ENCODE measurements at regions not wholly inside any gene's neighbourhood (a gene's known extent, or its start where the extent isn't known, plus 50 kb on each side); places are given as distances from the start of the nearest gene placed in this dataset.

GRCh38 chr2:199607914-199608313 is 150.2 kb upstream of the SATB2 start:
- ChIA-PET RAD21 (ENCODE audit: unreplicated experiment) (no interaction called here), POLR2A (no interaction called here), CTCF (no interaction called here), SMC1A (ENCODE audit: uncharacterized antibody, unreplicated experiment) (no interaction called here)
- FAIRE-seq (no peak), ATAC-seq (no peak), DNase-seq (ENCODE audit: low read depth, low spot score) (no peak)
- in situ Hi-C loops (cut with MboI) = no loop called here
- Histone ChIP-seq H3K9ac (ENCODE audit: control insufficient read depth, insufficient read depth, low read length) (no peak overlapping the region), H3K4me1 (ENCODE audit: control insufficient read depth, insufficient read depth, low read length) (no peaks in the 10 kb centered on the region), H3K4me3 (no peak overlapping the region), H3K9me3 (replicated peaks; ENCODE audit: control insufficient read depth, insufficient read depth, low read length) (no peaks in the 10 kb centered on the region), H2AFZ (ENCODE audit: control insufficient read depth, low read depth, low read length) (no peak overlapping the region), H3K27me3 (replicated peaks in 1 of 2; ENCODE audit: control insufficient read depth in 2 of 2, insufficient read depth in 2 of 2, low read length in 1 of 2) (no peaks in the 10 kb centered on the region), H3K27ac (ENCODE audit: control insufficient read depth, insufficient read depth) (no peak overlapping the region), H3K79me2 (ENCODE audit: control insufficient read depth, insufficient read depth, low read length) (no peaks in the 10 kb centered on the region), H3K36me3 (ENCODE audit: control insufficient read depth in 2 of 2, insufficient read depth in 2 of 2, low read length in 1 of 2) (no peaks in the 10 kb centered on the region), H4K20me1 (ENCODE audit: control insufficient read depth, insufficient read depth) (no peaks in the 10 kb centered on the region), H3K4me2 (ENCODE audit: control insufficient read depth, insufficient read depth) (no peak overlapping the region)
- intact Hi-C loops (cut with micrococcal nuclease; ENCODE audit: unreplicated experiment) = loop anchor here (5.0 kb wide), 1 partner anchor 1236 kb away; no protein-coding TSS in a partner anchor
- WGBS (ENCODE audit: insufficient coverage, insufficient replicate concordance, low lambda C conversion rate, missing lambda C conversion rate) = 52% methylated on average over 3 of the region's 3 CpGs
- TF ChIP-seq CHD4 (IDR thresholded peaks at IDR 0.05) (no peak), CBX5 (IDR thresholded peaks at IDR 0.05; ENCODE audit: low read depth) (no peak), CEBPB (IDR thresholded peaks at IDR 0.05; ENCODE audit: borderline replicate concordance in 1 of 2, low read depth in 2 of 2, low read length in 2 of 2) (no peak), MYC (IDR thresholded peaks at IDR 0.05; ENCODE audit: insufficient read depth, insufficient read length, insufficient replicate concordance, low read length, severe bottlenecking) (no peak), SPI1 (IDR thresholded peaks at IDR 0.05; ENCODE audit: borderline replicate concordance, insufficient read depth, low read depth, low read length) (no peak), ELK1 (IDR thresholded peaks at IDR 0.05; ENCODE audit: low read depth, low read length) (no peak), TCF12 (IDR thresholded peaks at IDR 0.05; ENCODE audit: low read depth, low read length) (no peak), TCF3 (IDR thresholded peaks at IDR 0.05; ENCODE audit: borderline replicate concordance, insufficient read depth, low read depth, low read length) (no peak)
- TF ChIP-seq, protein P1, sequence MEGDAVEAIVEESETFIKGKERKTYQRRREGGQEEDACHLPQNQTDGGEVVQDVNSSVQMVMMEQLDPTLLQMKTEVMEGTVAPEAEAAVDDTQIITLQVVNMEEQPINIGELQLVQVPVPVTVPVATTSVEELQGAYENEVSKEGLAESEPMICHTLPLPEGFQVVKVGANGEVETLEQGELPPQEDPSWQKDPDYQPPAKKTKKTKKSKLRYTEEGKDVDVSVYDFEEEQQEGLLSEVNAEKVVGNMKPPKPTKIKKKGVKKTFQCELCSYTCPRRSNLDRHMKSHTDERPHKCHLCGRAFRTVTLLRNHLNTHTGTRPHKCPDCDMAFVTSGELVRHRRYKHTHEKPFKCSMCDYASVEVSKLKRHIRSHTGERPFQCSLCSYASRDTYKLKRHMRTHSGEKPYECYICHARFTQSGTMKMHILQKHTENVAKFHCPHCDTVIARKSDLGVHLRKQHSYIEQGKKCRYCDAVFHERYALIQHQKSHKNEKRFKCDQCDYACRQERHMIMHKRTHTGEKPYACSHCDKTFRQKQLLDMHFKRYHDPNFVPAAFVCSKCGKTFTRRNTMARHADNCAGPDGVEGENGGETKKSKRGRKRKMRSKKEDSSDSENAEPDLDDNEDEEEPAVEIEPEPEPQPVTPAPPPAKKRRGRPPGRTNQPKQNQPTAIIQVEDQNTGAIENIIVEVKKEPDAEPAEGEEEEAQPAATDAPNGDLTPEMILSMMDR (IDR thresholded peaks at IDR 0.05 in 2 of 3, conservative IDR thresholded peaks at IDR 0.05 in 1 of 3; ENCODE audit: control insufficient read depth in 2 of 3, extremely low read depth in 1 of 3, insufficient read depth in 1 of 3, low read depth in 3 of 3, low read length in 3 of 3) = no peak
- TF ChIP-seq, protein P2, sequence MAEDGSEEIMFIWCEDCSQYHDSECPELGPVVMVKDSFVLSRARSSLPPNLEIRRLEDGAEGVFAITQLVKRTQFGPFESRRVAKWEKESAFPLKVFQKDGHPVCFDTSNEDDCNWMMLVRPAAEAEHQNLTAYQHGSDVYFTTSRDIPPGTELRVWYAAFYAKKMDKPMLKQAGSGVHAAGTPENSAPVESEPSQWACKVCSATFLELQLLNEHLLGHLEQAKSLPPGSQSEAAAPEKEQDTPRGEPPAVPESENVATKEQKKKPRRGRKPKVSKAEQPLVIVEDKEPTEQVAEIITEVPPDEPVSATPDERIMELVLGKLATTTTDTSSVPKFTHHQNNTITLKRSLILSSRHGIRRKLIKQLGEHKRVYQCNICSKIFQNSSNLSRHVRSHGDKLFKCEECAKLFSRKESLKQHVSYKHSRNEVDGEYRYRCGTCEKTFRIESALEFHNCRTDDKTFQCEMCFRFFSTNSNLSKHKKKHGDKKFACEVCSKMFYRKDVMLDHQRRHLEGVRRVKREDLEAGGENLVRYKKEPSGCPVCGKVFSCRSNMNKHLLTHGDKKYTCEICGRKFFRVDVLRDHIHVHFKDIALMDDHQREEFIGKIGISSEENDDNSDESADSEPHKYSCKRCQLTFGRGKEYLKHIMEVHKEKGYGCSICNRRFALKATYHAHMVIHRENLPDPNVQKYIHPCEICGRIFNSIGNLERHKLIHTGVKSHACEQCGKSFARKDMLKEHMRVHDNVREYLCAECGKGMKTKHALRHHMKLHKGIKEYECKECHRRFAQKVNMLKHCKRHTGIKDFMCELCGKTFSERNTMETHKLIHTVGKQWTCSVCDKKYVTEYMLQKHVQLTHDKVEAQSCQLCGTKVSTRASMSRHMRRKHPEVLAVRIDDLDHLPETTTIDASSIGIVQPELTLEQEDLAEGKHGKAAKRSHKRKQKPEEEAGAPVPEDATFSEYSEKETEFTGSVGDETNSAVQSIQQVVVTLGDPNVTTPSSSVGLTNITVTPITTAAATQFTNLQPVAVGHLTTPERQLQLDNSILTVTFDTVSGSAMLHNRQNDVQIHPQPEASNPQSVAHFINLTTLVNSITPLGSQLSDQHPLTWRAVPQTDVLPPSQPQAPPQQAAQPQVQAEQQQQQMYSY (CRISPR knock-in tag; IDR thresholded peaks at IDR 0.05) = no peak
- TF ChIP-seq, protein P3, sequence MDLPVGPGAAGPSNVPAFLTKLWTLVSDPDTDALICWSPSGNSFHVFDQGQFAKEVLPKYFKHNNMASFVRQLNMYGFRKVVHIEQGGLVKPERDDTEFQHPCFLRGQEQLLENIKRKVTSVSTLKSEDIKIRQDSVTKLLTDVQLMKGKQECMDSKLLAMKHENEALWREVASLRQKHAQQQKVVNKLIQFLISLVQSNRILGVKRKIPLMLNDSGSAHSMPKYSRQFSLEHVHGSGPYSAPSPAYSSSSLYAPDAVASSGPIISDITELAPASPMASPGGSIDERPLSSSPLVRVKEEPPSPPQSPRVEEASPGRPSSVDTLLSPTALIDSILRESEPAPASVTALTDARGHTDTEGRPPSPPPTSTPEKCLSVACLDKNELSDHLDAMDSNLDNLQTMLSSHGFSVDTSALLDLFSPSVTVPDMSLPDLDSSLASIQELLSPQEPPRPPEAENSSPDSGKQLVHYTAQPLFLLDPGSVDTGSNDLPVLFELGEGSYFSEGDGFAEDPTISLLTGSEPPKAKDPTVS (IDR thresholded peaks at IDR 0.05; ENCODE audit: low read depth, low read length) = no peak
- BruUV-seq (replicated peaks) = no TSS peak
